ENCODE measurements at regions not wholly inside any gene's neighbourhood (a gene's known extent, or its start where the extent isn't known, plus 50 kb on each side); places are given as distances from the start of the nearest gene placed in this dataset.

DNA sequence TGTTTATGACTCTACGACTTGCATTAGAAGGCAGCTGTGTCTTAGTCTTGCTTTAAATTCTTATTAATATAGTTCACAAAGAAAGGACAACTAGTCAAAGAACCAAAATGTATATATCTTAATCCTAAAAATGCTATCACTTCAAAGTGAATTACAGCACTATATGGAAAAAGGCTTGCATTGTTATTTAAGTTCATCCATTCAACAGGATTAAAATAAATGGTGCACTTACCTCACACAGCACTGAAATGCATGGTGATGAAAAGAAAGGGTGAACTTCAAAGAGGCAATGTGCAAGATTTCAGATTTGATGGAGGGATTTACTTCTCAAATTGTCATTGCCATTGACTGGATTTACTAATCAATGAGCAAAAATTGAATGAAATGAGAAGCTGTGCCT, 344.4 kb upstream of the NUDT12 start:
- Histone ChIP-seq H3K9ac (ENCODE audit: control insufficient read depth, extremely low read depth, insufficient read depth, low read length) (no peak overlapping the region), H3K4me1 (ENCODE audit: control insufficient read depth, extremely low read depth, insufficient read depth, low read length) (no peaks in the 10 kb centered on the region), H4K20me1 (ENCODE audit: control insufficient read depth, extremely low read depth, insufficient read depth, low read length) (no peaks in the 10 kb centered on the region), H2AFZ (ENCODE audit: control insufficient read depth, low read length) (no peak overlapping the region), H3K27ac (ENCODE audit: control insufficient read depth, insufficient read depth, low read length) (no peak overlapping the region), H3K79me2 (ENCODE audit: control insufficient read depth, insufficient read depth, low read length) (no peaks in the 10 kb centered on the region), H3K9me3 (ENCODE audit: control insufficient read depth, low read depth, low read length) (no peaks in the 10 kb centered on the region), H3K27me3 (ENCODE audit: control insufficient read depth, extremely low read depth, insufficient read depth, low read length) (no peaks in the 10 kb centered on the region), H3K4me2 (ENCODE audit: control insufficient read depth, extremely low read depth, insufficient read depth, low read depth, low read length) (no peak overlapping the region), H3K4me3 (ENCODE audit: control insufficient read depth in 2 of 3, extremely low read depth in 1 of 3, insufficient read depth in 2 of 3, low read depth in 1 of 3, low read length in 3 of 3) (no peak overlapping the region), H3K9me1 (ENCODE audit: control insufficient read depth, extremely low read depth, insufficient read depth, low read length) (no peaks in the 10 kb centered on the region), H3K36me3 (ENCODE audit: control insufficient read depth in 2 of 2, extremely low read depth in 1 of 2, insufficient read depth in 2 of 2, low read length in 2 of 2) (no peaks in the 10 kb centered on the region)
- no peak for FAIRE-seq
- TF ChIP-seq, protein P1, sequence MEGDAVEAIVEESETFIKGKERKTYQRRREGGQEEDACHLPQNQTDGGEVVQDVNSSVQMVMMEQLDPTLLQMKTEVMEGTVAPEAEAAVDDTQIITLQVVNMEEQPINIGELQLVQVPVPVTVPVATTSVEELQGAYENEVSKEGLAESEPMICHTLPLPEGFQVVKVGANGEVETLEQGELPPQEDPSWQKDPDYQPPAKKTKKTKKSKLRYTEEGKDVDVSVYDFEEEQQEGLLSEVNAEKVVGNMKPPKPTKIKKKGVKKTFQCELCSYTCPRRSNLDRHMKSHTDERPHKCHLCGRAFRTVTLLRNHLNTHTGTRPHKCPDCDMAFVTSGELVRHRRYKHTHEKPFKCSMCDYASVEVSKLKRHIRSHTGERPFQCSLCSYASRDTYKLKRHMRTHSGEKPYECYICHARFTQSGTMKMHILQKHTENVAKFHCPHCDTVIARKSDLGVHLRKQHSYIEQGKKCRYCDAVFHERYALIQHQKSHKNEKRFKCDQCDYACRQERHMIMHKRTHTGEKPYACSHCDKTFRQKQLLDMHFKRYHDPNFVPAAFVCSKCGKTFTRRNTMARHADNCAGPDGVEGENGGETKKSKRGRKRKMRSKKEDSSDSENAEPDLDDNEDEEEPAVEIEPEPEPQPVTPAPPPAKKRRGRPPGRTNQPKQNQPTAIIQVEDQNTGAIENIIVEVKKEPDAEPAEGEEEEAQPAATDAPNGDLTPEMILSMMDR (optimal IDR thresholded peaks at IDR 0.05 in 1 of 3, IDR thresholded peaks at IDR 0.05 in 1 of 3, conservative IDR thresholded peaks at IDR 0.05 in 1 of 3; ENCODE audit: extremely low read depth in 1 of 3, insufficient read depth in 2 of 3, low read length in 3 of 3), result no peak
- DNase-seq (ENCODE audit: low read depth, low spot score), result no peak
- dilution Hi-C loops (cut with MboI; ENCODE audit: extremely low pct_ligation_motif_present, low sequenced_read_pairs), result no loop called here

DNA sequence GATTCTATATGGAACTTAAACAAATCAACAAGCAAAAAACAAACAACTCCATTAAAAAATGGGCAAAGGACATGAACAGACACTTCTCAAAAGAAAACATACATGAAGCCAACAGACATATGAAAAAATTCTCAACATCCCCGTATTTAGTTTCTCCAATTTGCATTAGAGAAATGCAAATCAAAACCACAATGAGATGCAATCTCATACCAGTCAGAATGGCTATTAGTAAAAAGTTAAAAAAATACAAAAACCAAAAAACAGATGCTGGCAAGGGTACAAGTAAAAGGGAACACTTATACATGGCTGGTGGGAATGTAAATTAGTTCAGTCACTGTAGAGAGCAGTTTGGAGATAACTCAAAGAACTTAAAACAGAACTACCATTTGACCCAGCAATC, 342.1 kb upstream of the NUDT12 start:
- no peaks in the 10 kb centered on the region for H3K79me2 ChIP-seq (ENCODE audit: control insufficient read depth, insufficient read depth, low read length)
- no peak overlapping the region for H3K4me2 ChIP-seq (ENCODE audit: control insufficient read depth, extremely low read depth, insufficient read depth, low read depth, low read length)
- no peak overlapping the region for H2AFZ ChIP-seq (ENCODE audit: control insufficient read depth, low read length)
- no peaks in the 10 kb centered on the region for H3K9me1 ChIP-seq (ENCODE audit: control insufficient read depth, extremely low read depth, insufficient read depth, low read length)
- DNase-seq (ENCODE audit: low read depth, low spot score) (no peak), FAIRE-seq (no peak)
- H3K9ac ChIP-seq (ENCODE audit: control insufficient read depth, extremely low read depth, insufficient read depth, low read length), result no peak overlapping the region
- no peaks in the 10 kb centered on the region for H3K27me3 ChIP-seq (ENCODE audit: control insufficient read depth, extremely low read depth, insufficient read depth, low read length)
- H3K27ac ChIP-seq (ENCODE audit: control insufficient read depth, insufficient read depth, low read length), result no peak overlapping the region
- dilution Hi-C loops (cut with MboI; ENCODE audit: extremely low pct_ligation_motif_present, low sequenced_read_pairs), result no loop called here
- no peaks in the 10 kb centered on the region for H4K20me1 ChIP-seq (ENCODE audit: control insufficient read depth, extremely low read depth, insufficient read depth, low read length)
- no peaks in the 10 kb centered on the region for H3K36me3 ChIP-seq (ENCODE audit: control insufficient read depth in 2 of 2, extremely low read depth in 1 of 2, insufficient read depth in 2 of 2, low read length in 2 of 2)
- H3K4me3 ChIP-seq (ENCODE audit: control insufficient read depth in 2 of 3, extremely low read depth in 1 of 3, insufficient read depth in 2 of 3, low read depth in 1 of 3, low read length in 3 of 3), result no peak overlapping the region
- TF ChIP-seq, protein P1 (optimal IDR thresholded peaks at IDR 0.05 in 1 of 3, IDR thresholded peaks at IDR 0.05 in 1 of 3, conservative IDR thresholded peaks at IDR 0.05 in 1 of 3; ENCODE audit: extremely low read depth in 1 of 3, insufficient read depth in 2 of 3, low read length in 3 of 3), result no peak
- TF ChIP-seq EZH2 (IDR thresholded peaks at IDR 0.05; ENCODE audit: low read length), result no peak
- H3K4me1 ChIP-seq (ENCODE audit: control insufficient read depth, extremely low read depth, insufficient read depth, low read length), result no peaks in the 10 kb centered on the region
- no peaks in the 10 kb centered on the region for H3K9me3 ChIP-seq (ENCODE audit: control insufficient read depth, low read depth, low read length)
